ENCODE measurements at regions not wholly inside any gene's neighbourhood (a gene's known extent, or its start where the extent isn't known, plus 50 kb on each side); places are given as distances from the start of the nearest gene placed in this dataset.

DNA sequence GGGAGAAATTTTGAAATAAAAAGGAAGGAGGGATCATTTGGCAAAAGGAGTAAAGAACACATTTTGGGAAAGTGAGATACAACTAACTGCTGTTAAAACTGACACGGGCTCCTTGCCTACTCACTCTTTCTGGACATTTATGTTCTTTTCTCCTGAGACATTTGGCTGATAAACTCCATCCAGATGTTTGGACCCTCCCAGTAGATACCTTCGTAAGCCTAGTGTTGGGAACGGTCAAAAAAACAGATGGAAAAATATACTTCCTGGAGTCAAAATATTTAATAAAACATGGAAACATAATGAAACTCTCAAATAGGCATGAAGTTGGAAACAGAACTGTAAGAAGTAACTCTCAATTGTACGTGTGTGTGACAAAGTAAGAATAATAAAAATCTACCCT lies 360.1 kb upstream of the RIOK2 start:
- Histone ChIP-seq H3K9me3 (no peaks in the 10 kb centered on the region), H3K4me1 (ENCODE audit: low read depth) (no peaks in the 10 kb centered on the region), H3K36me3 (ENCODE audit: low read depth) (no peaks in the 10 kb centered on the region), H3K4me3 (no peak overlapping the region)
- intact Hi-C loops (cut with DNase I, micrococcal nuclease) = no loop called here
- TF ChIP-seq, protein P1, sequence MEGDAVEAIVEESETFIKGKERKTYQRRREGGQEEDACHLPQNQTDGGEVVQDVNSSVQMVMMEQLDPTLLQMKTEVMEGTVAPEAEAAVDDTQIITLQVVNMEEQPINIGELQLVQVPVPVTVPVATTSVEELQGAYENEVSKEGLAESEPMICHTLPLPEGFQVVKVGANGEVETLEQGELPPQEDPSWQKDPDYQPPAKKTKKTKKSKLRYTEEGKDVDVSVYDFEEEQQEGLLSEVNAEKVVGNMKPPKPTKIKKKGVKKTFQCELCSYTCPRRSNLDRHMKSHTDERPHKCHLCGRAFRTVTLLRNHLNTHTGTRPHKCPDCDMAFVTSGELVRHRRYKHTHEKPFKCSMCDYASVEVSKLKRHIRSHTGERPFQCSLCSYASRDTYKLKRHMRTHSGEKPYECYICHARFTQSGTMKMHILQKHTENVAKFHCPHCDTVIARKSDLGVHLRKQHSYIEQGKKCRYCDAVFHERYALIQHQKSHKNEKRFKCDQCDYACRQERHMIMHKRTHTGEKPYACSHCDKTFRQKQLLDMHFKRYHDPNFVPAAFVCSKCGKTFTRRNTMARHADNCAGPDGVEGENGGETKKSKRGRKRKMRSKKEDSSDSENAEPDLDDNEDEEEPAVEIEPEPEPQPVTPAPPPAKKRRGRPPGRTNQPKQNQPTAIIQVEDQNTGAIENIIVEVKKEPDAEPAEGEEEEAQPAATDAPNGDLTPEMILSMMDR (IDR thresholded peaks at IDR 0.05) = no peak
- DNase-seq (no peak), ATAC-seq (no peak)

- no peak overlapping the region for H3K4me3 ChIP-seq
- ATAC-seq (no peak), DNase-seq (no peak)
- intact Hi-C loops (cut with DNase I, micrococcal nuclease) = no loop called here
- no peaks in the 10 kb centered on the region for H3K4me1 ChIP-seq (ENCODE audit: low read depth)
- TF ChIP-seq, protein P1 (IDR thresholded peaks at IDR 0.05) = no peak
- no peaks in the 10 kb centered on the region for H3K36me3 ChIP-seq (ENCODE audit: low read depth)
- H3K9me3 ChIP-seq = no peaks in the 10 kb centered on the region
These were observed 361.2 kb upstream of the RIOK2 start for GRCh38 chr5:97544240-97544639.

- Histone ChIP-seq H3K9me3 (no peaks in the 10 kb centered on the region), H3K4me1 (ENCODE audit: low read depth) (no peaks in the 10 kb centered on the region), H3K4me3 (no peak overlapping the region), H3K36me3 (ENCODE audit: low read depth) (no peaks in the 10 kb centered on the region)
- ATAC-seq = no peak
- intact Hi-C loops (cut with DNase I, micrococcal nuclease) = no loop called here
- TF ChIP-seq, protein P1 (IDR thresholded peaks at IDR 0.05) = no peak
- DNase-seq = no peak
These were observed 361.6 kb upstream of the RIOK2 start for GRCh38 chr5:97544678-97545077.

DNA sequence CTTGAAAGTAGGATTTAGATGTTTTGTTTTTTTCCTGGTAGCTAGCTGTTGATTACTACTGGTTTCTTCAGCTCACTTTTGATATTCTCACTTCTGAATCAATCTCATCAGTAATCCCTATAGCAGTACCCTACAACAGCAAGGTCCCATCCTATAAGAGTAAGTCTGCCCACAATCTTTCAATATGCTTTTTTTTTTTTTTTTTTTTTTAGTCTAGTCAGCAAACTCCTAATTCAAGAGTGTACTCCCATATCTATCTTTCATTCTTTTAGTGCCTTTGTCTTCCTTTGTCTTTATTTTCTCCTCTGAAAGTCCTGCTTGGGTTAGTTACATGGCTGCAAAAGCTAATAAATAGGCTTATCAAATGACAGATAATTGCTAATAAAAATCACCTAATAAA lies 362.4 kb upstream of the RIOK2 start:
- Histone ChIP-seq H3K4me3 (no peak overlapping the region), H3K4me1 (ENCODE audit: low read depth) (no peaks in the 10 kb centered on the region), H3K9me3 (no peaks in the 10 kb centered on the region), H3K36me3 (ENCODE audit: low read depth) (no peaks in the 10 kb centered on the region)
- no peak for DNase-seq
- TF ChIP-seq, protein P1 (IDR thresholded peaks at IDR 0.05) = no peak
- intact Hi-C loops (cut with DNase I, micrococcal nuclease) = no loop called here
- ATAC-seq = no peak

GRCh38 chr5:97545886-97546535 lies 363.0 kb upstream of the RIOK2 start:
- no peak for DNase-seq
- H3K4me3 ChIP-seq = no peak overlapping the region
- H3K4me1 ChIP-seq (ENCODE audit: low read depth) = no peaks in the 10 kb centered on the region
- H3K36me3 ChIP-seq (ENCODE audit: low read depth) = no peaks in the 10 kb centered on the region
- intact Hi-C loops (cut with DNase I, micrococcal nuclease) = no loop called here
- no peak for ATAC-seq
- TF ChIP-seq, protein P1 (IDR thresholded peaks at IDR 0.05) = no peak
- H3K9me3 ChIP-seq = no peaks in the 10 kb centered on the region

DNA sequence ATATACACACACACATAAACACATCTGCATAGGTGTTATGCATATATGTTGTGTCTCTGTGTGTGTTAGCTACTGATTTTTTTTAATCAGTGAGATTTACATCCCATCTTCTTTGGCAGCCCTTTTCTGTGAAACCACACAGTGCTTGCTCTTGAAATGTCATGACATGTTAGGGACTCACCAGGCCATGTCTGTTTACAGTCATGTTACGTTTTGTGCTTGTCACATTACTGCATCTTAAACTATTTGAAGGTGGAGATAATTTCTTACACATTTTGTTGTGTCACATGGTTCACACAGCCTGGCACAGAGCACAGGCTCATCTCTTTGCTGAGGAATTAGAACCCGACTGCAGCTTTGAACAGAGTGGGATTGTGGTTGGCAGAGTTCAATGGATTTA lies 364.4 kb upstream of the RIOK2 start:
- H3K36me3 ChIP-seq (ENCODE audit: low read depth) = no peaks in the 10 kb centered on the region
- TF ChIP-seq, protein P1 (IDR thresholded peaks at IDR 0.05) = no peak
- H3K4me3 ChIP-seq = no peak overlapping the region
- DNase-seq = no peak
- no peak for ATAC-seq
- no peaks in the 10 kb centered on the region for H3K4me1 ChIP-seq (ENCODE audit: low read depth)
- H3K9me3 ChIP-seq = no peaks in the 10 kb centered on the region
- intact Hi-C loops (cut with DNase I, micrococcal nuclease) = no loop called here
